Central memory CD4-positive, alpha-beta T cell (primary cell): ENCODE measurements at regions not wholly inside any gene's neighbourhood (a gene's known extent, or its start where the extent isn't known, plus 50 kb on each side); places are given as distances from the start of the nearest gene placed in this dataset.
A peak's percentile ranks its signal among the peaks of the same experiment; 100 is the strongest.
"Not testable (repeated sequence)": the region's sequence is repeated elsewhere in the genome, so short reads cannot be mapped to it uniquely, and the experiment has no call there.

ENCODE experiments used
- DNase-seq: peaks from one replicate; pipeline ENCODE4 v3.0.0; 2022

- DNase-seq, result no peak
Observed at GRCh38 chr6:154602708-154603107, 92.2 kb upstream of the CNKSR3 start.

- DNase-seq, result no peak
Observed at GRCh38 chr6:154604119-154604518, 93.6 kb upstream of the CNKSR3 start.

GRCh38 chr6:154605178-154605881 lies 94.8 kb upstream of the CNKSR3 start:
- peak; percentile 23 for DNase-seq

GRCh38 chr6:154605882-154606370 lies 95.4 kb upstream of the CNKSR3 start:
- no peak for DNase-seq

GRCh38 chr6:154606457-154606856 lies 96.0 kb upstream of the CNKSR3 start:
- peak; percentile 66 for DNase-seq

DNA sequence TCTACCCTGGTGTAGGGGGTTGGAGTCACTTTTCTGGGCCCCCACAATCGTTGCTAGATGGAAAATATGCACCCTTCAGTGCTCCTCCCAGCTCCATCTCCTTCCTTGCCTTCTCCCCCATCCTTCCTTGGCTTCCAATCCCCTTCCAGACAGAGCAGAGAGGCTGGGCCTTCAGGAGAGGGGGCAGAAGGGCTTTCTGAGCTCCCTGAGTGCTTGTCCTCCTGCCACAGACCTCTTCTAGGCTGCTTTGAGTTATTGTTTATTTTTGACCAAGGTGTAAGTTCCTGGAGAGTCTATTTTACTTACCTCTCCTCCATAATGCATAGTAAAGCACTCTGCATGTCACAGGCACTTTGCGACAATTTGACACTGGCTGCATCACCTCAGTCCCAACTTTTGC lies 96.4 kb upstream of the CNKSR3 start:
- no peak for DNase-seq

DNA sequence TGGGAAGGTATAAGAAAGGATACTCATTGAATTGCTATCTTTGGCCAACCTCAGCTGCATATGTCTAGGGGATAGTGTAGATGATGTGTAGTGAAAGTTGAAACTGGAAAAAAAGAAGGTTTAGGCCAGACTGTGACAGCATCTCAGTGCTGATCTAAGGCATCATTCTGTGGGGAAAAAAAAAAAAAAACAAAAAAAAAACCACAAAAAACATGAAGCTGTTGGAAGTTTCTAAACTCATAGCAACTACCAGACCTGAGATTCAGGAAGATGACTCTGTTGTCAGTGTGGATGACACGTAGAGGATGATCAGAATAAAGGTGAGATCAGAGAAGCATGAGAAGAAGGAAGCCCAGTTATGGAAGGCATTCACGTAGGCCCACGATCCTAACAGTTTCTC lies 100.8 kb upstream of the CNKSR3 start:
- DNase-seq, result no peak

DNA sequence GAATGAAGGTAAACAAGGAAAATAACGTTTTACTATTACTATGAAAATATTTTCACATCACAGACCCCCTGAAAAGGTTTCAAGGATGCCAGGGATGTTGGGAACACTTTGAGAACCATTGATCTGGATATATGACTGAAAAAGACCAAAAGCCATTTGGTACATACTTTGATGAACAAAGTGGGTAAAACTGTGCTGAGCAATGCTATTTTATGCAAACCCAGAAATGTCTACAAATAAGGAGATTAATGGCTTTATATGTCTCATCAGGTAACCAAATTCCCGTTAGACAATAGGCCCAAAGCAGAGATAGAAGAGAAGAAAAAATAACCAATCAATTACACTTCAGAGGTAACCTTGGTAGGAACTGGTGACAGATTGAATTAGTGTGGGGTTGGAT lies 101.4 kb upstream of the CNKSR3 start:
- DNase-seq, result no peak

DNA sequence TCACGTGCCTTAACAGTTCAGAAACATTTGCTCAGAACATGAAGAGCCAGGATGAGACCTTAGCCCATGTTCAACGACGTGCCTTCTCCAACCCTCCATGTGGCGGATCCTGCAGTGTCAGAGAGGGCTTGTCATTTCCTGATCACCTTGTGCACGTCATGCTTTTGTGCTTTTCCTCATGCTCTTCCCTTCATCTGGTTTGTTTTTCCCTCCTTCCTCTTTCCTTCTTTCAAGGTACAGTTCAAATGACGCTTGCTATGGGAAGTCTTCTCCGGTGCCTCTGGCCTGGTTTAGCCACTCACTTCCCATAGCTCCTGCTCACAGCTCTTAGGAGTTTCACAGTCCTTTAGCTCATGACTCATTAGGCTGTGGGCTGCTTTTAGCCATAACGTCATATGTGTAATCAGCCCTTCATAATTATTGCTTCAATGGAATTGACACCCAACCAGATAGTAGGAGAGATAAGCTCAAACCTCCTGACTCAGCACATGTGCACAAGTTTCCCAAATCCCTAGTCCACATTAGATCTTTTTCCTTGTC lies 102.7 kb upstream of the CNKSR3 start:
- DNase-seq, result no peak

GRCh38 chr6:154614101-154614500 lies 103.6 kb upstream of the CNKSR3 start:
- no peak for DNase-seq

GRCh38 chr6:154614641-154615040 lies 104.2 kb upstream of the CNKSR3 start:
- no peak for DNase-seq

DNA sequence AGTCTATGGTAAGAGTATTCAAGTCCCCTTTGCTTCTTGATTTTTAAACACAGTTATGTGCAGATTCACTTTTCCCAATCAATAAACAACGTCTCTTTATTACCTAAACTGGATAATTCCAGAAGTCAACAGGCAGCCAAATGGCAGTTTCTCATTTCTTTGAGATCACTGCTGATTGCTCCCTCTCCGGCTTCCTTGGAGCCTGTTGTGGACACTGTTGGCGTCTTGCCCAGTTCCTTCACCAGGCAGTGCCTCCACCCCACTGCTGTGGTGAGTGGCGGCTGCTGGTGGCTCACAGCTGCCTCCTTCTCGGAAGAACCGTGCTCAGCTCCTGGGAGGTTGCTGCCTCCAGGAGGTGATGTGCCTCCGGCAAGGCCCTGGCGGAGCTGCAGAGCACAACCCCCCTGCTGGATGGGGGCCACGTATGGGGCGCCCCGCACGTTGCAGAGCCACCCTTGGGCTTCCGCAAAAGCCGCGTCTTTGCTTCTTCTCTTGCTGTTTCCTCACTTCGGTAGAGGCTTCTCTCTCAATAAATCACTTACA lies 105.1 kb upstream of the CNKSR3 start:
- no peak for DNase-seq

- DNase-seq, result no peak
Observed at GRCh38 chr6:154617175-154617574, 106.7 kb upstream of the CNKSR3 start.

GRCh38 chr6:154619146-154619545 lies 108.7 kb upstream of the CNKSR3 start:
- DNase-seq, result no peak

- no peak for DNase-seq
Observed at GRCh38 chr6:154621686-154622085, 111.2 kb upstream of the CNKSR3 start.

DNA sequence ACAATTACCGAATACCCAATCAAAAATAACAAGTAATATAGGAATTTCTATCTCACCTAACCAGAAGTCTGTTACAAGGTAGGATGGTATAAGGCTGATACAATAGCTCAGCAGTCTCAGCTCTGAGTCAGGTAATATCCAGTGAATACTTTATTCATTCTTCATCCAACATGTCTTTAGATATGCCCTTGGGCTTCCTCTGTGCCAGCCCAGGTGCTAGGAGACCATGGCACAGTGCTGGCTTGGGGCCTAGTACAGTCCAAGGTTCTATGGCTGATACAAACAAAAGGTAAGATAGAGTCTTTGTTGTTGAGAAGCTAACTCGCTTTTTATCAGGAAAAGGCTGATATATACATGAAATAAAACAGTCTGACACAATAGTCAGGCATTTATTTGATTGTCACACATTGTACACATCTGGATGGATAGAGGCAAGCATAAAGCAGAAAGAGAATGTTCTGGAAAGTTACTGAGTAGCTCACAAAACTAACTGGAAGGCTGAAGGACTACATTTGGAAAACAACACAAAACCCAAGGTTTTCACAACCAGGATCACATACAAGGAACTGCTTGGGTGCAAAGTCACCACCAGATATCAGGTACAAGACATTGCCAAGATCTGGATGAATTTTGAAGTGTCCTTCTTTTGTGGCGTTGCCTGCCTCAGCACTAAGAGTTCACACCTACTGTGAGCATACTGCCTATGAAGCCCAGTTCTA lies 110.4 kb upstream of the SCAF8 start:
- DNase-seq, result no peak

DNA sequence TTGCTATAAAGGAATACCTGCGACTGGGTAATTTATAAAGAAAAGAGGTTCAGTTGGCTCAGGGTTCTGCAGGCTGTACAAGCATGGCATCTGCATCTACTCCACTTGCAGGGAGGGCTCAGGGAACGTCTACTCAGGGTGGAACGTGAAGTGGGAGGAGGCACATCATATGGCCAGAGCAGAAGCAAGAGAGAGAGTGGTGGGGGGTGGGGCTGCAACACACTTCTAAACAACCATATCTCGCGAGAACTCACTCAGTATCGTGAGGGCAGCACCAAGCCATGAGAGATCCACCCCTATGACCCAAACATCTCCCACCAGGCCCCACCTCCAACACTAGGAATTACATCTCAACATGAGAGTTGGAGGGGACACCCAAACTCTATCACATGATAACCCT lies 109.8 kb upstream of the SCAF8 start:
- DNase-seq, result no peak

GRCh38 chr6:154624038-154624599 lies 109.1 kb upstream of the SCAF8 start:
- DNase-seq, result no peak

DNA sequence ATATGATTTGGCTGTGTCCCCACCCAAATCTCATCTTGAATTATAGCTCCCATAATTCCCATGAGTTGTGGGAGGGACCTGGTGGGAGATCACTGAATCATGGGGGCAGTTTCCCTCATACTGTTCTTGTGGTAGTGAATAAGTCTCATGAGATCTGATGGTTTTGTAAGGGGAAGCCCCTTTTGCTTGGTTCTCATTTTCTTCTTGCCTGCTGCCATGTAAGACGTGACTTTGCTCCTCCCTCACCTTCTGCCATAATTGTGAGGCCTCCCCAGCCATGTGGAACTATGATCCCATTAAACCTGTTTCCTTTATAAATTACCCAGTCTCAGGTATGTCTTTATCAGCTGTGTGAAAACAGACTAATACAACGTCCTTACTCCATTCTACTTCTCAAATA lies 108.5 kb upstream of the SCAF8 start:
- not testable (repeated sequence) for DNase-seq

DNA sequence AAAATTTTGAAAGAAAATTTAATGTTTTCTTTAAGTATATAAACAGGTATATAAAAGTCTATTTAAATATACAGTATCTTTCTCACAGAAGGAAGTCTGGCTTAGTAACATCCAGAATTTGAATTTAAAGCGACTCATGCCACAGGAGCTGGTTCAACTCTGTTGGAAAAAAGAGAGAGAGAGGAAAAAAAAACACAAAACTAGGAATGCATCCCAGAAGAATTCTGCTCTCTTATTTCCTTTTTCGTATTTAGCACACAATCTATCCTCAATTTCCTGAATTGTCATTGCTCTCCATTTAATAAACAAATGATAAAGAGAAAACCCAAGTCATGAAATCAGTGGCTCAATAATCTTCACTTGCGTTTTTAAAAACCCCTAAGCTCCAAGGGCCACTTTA lies 107.5 kb upstream of the SCAF8 start:
- no peak for DNase-seq

GRCh38 chr6:154629127-154629526 lies 104.1 kb upstream of the SCAF8 start:
- DNase-seq, result no peak

DNA sequence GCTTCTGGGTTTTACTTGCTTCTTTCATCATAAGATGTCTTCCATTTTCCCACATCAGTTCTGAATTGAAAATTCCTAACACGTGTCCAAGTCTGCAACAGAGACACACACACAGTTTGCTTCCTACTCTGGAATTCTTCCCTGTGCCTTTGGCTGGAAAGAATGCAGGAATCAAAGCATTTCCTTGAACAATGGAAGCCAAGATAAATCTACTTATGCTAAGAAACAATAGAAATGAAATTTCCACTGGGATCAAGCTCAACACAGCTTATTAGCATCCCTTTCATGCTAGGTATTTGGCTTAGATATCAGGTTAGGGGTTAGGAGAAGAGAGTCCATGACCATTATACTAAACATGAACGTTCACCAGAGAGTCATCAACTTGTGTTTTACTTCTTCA lies 101.1 kb upstream of the SCAF8 start:
- DNase-seq, result no peak

- DNase-seq, result no peak
Observed at GRCh38 chr6:154637392-154637791, 95.8 kb upstream of the SCAF8 start.

DNA sequence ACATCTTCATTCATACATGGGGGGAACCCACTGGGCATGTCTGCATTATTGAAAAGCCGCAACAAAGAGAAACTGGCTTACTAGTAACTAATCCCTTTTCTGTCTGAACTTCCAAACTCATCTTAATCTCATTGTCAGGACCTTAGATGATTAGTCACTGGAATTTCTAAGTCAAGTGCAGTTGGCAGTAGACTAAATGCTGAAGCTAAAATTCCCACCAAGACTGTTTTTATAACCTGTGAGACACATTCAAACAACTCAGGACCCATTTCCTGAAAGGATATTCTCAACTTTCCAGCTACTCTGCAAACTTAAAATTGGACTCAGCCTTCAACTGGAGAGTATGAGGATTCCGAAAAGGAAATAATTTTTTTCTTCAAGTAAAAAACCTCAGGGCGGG lies 94.8 kb upstream of the SCAF8 start:
- no peak for DNase-seq
